GM04504 (cell line): ENCODE measurements at regions not wholly inside any gene's neighbourhood (a gene's known extent, or its start where the extent isn't known, plus 50 kb on each side); places are given as distances from the start of the nearest gene placed in this dataset.
"Not testable (repeated sequence)": the region's sequence is repeated elsewhere in the genome, so short reads cannot be mapped to it uniquely, and the experiment has no call there.

Source experiments
- DNase-seq: peaks from one replicate; pipeline ENCODE4 v3.0.0-alpha.2; 2012; ENCODE audit warnings: low read depth

DNA sequence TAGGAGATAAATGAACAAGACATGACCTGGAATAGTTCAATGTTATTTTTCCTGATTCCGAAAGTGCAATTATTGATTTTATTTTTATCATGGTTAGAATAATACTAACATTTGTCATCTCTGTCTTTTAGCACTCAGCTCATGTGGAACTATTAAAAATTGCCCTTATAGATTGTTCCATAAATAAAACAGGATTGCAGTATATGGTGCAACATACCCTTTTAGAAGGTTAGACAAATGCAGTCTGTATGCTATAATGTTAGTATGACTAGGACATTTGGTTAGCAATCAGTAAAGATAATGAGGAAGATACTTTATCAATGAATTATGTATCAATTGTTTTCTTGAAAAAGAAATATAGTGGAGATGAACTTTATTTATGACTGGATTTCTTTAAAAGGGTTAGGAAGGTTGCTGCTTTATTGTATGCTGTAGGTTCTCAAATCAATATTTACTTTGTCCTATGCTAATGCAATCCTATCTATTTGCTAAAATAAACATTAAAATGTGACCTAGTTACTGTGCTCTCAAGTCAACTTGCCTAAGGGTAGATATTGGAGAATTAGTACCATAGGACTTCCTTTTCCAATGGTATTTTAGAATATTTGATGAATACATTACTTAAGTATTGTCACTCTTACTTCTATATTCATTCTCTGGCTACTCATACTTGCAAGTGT, 348.9 kb upstream of the ISL1 start:
- DNase-seq = no peak

DNA sequence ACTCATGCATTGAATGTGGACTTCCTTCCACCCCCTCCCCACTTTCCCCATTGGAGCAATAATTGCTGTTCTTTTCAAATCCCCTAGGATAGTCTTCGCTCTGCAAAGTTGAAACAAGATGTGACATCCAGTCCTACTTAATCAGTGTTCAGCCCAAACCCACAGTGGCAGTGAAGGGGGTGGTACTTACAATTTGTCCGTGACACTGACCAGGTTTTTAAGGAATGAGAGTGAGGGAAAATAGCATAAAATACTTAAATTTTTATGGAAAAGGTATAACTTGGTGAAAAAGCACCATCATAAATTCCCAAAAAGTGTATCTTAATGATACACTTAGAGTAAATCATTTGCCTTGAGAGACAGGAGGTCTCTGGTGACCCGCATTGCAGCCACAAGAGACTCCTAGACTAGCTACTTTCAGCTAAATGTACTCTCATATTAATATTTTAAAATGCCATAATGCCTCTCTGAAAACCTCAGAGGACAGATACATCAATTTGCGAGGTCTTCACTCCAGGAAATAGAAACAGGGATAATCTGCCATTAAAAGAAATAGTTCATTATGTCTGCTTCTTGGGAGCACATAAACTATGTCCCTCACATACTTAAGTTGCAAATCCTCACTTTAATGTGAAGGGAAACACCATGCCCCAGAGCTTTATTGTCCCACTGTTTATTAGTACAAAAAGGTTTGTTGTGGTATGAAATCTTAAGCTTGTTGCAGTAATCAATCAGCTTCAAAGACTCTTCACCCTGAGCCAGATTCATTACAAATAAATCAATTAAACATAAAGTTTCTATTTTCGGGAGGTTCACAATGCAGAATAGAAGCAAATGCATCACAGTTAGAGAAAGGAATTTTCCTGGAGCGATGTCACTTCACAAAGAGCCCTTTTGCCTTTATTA, 343.6 kb upstream of the ISL1 start:
- no peak for DNase-seq

- no peak for DNase-seq
Observed at GRCh38 chr5:51043745-51044144, 339.5 kb upstream of the ISL1 start.

- DNase-seq = no peak
Observed at GRCh38 chr5:51047369-51047768, 335.9 kb upstream of the ISL1 start.

DNA sequence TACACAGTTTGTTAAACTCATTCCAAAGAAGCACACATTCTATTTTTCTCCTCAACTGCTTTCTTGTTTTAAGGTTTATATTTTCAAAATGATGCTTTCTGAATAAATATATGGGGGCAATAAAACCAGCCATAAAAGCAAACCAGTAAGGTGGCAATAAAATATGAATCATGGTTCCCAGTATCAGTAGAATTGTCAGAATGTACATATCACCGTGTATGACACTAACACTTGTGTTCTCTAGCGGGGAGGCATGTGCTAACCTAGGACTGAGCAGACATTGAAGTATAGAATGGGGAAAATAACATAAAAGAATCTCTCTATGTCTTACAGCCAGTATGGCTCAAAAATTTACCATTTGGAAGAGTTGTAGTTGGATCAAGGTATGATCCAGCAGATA, 329.9 kb upstream of the ISL1 start:
- no peak for DNase-seq

- no peak for DNase-seq
Observed at GRCh38 chr5:51060953-51061352, 322.3 kb upstream of the ISL1 start.

- DNase-seq = no peak
Observed at GRCh38 chr5:51072937-51073336, 310.3 kb upstream of the ISL1 start.

DNA sequence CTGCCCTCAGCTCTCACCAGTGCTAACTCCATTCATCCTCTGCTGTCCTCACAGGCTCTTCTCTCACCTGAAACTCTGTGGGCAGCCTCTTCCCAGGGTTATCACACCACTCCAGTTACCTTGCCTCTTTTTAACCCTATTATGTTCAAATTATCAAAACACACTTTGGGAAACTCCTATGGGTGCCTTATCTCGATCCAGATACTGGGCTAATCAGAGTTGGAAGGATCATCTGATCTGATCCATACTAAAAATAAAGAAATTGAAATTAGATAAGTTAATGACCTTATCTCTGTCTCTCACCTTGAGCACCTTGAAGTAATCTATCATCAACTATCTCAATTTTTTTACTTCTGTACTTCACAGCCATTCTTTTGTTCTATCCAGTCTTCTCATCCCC, 300.5 kb upstream of the ISL1 start:
- no peak for DNase-seq

DNA sequence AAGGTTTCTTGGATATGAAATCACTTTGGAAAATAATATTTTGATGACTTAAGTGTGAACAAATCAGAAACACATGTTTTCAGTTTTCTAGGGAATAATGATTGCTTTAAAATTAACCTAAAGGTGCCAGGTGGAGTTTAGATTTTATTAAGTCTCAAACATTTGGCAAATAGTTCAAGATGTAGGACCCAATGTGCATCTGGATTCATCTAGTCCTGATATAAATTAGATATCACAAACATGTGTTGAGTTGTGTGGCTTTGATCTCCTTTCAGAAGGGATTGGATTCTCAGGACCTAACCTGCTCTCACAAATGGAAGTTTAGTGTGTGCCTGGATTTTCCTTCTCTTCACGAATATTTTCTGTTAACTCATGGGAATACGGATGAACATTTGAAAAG, 291.4 kb upstream of the ISL1 start:
- no peak for DNase-seq

DNA sequence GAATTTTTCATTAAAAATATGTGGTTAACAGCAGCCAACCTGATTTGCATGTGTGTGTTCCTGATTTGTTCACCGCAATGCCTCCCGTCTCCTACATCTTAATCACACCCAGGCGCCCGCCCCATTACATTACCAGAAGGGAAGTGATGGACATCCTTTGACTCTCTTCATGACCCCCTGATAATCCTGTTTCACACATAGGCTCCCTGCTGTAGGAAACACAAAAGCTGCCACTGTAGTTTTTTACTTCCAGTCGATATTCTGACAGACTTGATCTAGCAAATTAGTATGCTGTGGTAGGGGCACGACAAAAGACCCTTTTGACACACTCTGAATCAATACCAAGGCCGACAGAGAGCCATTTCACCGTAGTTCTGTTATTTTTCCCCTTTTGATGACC, 287.8 kb upstream of the ISL1 start:
- DNase-seq = no peak

- no peak for DNase-seq
Observed at GRCh38 chr5:51096859-51097258, 286.4 kb upstream of the ISL1 start.

GRCh38 chr5:51099173-51099853, 283.9 kb upstream of the ISL1 start:
- DNase-seq = no peak

DNA sequence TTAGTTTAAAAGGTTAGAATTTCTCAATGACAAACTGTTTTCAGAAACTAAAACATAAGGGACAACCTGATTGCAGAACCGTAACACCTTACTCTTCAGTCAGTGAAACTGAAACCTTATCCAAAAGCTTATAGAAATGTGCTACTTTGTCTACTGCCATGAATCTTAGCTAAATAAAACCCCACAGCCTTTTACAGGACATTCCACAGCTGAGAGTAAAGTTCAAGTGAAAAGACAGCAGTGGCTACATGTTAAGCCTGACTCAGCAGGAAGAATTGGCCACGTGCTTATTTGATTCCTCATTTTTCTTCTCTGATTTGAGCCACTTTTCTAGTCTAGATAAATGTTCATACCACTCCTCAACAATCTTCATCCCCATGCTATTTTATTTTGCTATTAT, 278.7 kb upstream of the ISL1 start:
- DNase-seq = no peak

DNA sequence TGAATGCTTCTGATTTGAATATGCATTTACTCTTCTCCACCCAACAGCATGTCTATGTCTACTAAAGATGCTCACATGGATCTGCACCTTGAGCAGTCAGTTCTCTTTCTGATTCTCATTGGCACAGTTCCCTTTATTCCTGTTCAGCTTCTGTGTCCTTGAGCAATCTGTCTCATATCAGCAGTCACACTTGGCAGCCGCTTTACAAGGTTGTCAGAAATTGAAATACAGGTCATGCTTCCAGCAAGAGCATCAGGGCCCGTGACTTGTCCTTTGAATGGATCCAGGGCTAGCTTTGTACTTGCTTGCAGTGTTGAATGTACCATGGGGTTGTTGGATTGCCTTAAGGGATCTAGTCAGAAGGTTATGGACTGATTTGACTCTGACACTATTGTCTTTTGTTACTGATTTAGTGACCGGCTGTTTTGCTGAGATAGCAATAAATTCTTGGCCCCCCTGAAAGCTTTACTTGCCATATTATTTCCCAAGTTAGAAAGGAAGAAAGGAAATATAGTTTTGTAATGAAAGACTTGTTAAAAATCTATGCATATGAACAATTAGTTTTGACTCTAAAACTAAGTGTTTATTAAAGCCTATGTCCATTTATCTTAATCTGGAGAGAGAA, 273.4 kb upstream of the ISL1 start:
- no peak for DNase-seq

GRCh38 chr5:51131266-51131665, 252.0 kb upstream of the ISL1 start:
- DNase-seq = no peak

DNA sequence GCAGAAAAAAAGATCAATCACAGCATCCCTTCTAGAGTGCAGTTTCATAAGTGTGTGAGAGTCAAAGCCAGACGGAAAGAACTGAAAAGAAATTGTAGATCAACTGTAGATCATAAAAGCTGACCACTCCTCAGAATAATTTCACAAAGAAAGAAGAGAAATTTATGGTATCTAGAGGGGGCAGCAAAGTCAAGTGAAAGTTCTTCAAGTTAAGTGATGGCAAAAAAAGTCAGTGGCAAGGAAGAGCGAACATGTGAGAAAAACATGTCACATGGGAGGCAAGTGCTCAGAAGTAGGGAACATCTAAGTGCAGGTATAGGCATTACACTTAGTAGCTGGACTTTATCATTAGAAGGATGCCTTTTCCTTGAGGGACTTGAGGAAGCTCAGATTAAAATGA, 245.1 kb upstream of the ISL1 start:
- DNase-seq = no peak

- DNase-seq = no peak
Observed at GRCh38 chr5:51148437-51148836, 234.8 kb upstream of the ISL1 start.

GRCh38 chr5:51156222-51156621, 227.0 kb upstream of the ISL1 start:
- no peak for DNase-seq

- DNase-seq = no peak
Observed at GRCh38 chr5:51156838-51157237, 226.4 kb upstream of the ISL1 start.

DNA sequence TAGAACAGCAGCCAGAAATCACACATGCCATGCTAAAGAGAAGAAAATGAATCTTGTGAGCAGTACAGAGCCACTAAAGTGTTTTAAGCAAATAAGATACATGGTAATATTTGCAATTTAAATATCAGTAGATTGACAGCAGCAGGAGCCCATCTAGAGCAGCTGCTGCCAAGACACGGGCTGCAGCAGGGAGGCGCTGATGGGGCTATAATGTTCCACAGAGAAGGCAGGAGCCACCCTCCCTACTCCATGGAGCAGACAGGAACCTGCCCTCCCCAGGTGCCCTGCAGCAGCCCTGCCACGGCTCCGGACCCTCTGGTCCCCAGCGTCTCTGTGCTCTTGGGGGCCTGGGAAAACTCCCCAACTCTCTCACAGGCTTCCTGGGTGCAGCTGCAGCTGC, 224.1 kb upstream of the ISL1 start:
- no peak for DNase-seq

GRCh38 chr5:51159606-51160005, 223.6 kb upstream of the ISL1 start:
- no peak for DNase-seq

- DNase-seq = no peak
Observed at GRCh38 chr5:51162245-51162644, 221.0 kb upstream of the ISL1 start.

GRCh38 chr5:51165621-51166020, 217.6 kb upstream of the ISL1 start:
- not testable (repeated sequence) for DNase-seq
